ENCODE measurements at regions not wholly inside any gene's neighbourhood (a gene's known extent, or its start where the extent isn't known, plus 50 kb on each side); places are given as distances from the start of the nearest gene placed in this dataset.

DNA sequence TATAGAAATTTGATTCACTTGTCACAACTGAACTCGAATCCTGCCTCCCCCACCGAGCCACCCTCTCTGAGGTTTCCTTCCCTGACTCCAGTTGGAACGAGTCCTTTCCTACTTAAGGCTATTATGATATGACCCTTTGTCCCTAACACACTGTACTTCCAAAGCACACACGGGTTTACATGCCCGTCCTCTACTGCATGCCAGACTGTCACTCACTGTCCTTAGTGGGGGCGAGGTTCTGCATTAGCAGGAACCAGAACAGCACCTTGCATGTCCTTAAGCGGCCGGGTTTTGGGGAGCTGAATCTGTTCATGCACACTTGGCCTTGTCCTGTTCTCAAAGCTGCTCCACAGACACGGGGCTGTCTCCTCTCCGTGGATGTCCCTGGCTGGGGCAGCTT, 164.6 kb upstream of the KCNJ6 start:
- no peaks in the 10 kb centered on the region for H3K9me1 ChIP-seq (ENCODE audit: control insufficient read depth, extremely low read depth, insufficient read depth, low read length)
- no peak for DNase-seq (ENCODE audit: low read depth, low spot score)
- H3K9ac ChIP-seq (ENCODE audit: control insufficient read depth, extremely low read depth, insufficient read depth, low read length), result no peak overlapping the region
- no peaks in the 10 kb centered on the region for H3K27me3 ChIP-seq (ENCODE audit: control insufficient read depth, extremely low read depth, insufficient read depth, low read length)
- H3K4me2 ChIP-seq (ENCODE audit: control insufficient read depth, extremely low read depth, insufficient read depth, low read depth, low read length), result no peak overlapping the region
- H3K4me1 ChIP-seq (ENCODE audit: control insufficient read depth, extremely low read depth, insufficient read depth, low read length), result no peaks in the 10 kb centered on the region
- H3K79me2 ChIP-seq (ENCODE audit: control insufficient read depth, insufficient read depth, low read length), result no peaks in the 10 kb centered on the region
- no peak overlapping the region for H2AFZ ChIP-seq (ENCODE audit: control insufficient read depth, low read length)
- dilution Hi-C loops (cut with MboI; ENCODE audit: extremely low pct_ligation_motif_present, low sequenced_read_pairs), result no loop called here
- H3K27ac ChIP-seq (ENCODE audit: control insufficient read depth, insufficient read depth, low read length), result no peak overlapping the region
- no peak for TF ChIP-seq EZH2 (IDR thresholded peaks at IDR 0.05; ENCODE audit: low read length)
- TF ChIP-seq, protein P1, sequence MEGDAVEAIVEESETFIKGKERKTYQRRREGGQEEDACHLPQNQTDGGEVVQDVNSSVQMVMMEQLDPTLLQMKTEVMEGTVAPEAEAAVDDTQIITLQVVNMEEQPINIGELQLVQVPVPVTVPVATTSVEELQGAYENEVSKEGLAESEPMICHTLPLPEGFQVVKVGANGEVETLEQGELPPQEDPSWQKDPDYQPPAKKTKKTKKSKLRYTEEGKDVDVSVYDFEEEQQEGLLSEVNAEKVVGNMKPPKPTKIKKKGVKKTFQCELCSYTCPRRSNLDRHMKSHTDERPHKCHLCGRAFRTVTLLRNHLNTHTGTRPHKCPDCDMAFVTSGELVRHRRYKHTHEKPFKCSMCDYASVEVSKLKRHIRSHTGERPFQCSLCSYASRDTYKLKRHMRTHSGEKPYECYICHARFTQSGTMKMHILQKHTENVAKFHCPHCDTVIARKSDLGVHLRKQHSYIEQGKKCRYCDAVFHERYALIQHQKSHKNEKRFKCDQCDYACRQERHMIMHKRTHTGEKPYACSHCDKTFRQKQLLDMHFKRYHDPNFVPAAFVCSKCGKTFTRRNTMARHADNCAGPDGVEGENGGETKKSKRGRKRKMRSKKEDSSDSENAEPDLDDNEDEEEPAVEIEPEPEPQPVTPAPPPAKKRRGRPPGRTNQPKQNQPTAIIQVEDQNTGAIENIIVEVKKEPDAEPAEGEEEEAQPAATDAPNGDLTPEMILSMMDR (optimal IDR thresholded peaks at IDR 0.05 in 1 of 3, IDR thresholded peaks at IDR 0.05 in 1 of 3, conservative IDR thresholded peaks at IDR 0.05 in 1 of 3; ENCODE audit: extremely low read depth in 1 of 3, insufficient read depth in 2 of 3, low read length in 3 of 3), result no peak
- no peaks in the 10 kb centered on the region for H3K9me3 ChIP-seq (ENCODE audit: control insufficient read depth, low read depth, low read length)
- H3K36me3 ChIP-seq (ENCODE audit: control insufficient read depth in 2 of 2, extremely low read depth in 1 of 2, insufficient read depth in 2 of 2, low read length in 2 of 2), result no peaks in the 10 kb centered on the region
- no peak for FAIRE-seq
- no peaks in the 10 kb centered on the region for H4K20me1 ChIP-seq (ENCODE audit: control insufficient read depth, extremely low read depth, insufficient read depth, low read length)
- H3K4me3 ChIP-seq (ENCODE audit: control insufficient read depth in 2 of 3, extremely low read depth in 1 of 3, insufficient read depth in 2 of 3, low read depth in 1 of 3, low read length in 3 of 3), result no peak overlapping the region

DNA sequence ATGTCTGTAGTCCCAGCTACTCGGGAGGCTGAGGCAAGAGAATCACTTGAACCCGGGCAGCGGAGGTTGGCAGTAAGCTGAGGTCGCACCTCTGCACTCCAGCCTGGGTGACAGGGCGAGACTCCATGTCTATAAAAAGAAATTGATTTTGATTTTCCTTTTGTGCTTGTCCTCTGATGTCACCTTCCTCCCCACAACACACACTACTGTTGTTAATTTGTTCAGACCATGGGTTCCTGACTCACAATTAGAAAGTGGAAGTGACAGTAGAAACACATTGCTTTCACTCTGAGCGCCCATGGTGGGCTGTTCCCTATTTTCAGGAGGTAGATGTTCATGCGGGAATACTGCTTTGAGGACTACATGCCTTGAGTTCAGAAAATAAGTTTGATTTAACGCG, 165.5 kb upstream of the KCNJ6 start:
- no peak overlapping the region for H3K4me2 ChIP-seq (ENCODE audit: control insufficient read depth, extremely low read depth, insufficient read depth, low read depth, low read length)
- no peaks in the 10 kb centered on the region for H3K9me1 ChIP-seq (ENCODE audit: control insufficient read depth, extremely low read depth, insufficient read depth, low read length)
- TF ChIP-seq EZH2 (IDR thresholded peaks at IDR 0.05; ENCODE audit: low read length), result no peak
- TF ChIP-seq, protein P1 (optimal IDR thresholded peaks at IDR 0.05 in 1 of 3, IDR thresholded peaks at IDR 0.05 in 1 of 3, conservative IDR thresholded peaks at IDR 0.05 in 1 of 3; ENCODE audit: extremely low read depth in 1 of 3, insufficient read depth in 2 of 3, low read length in 3 of 3), result no peak
- H3K27ac ChIP-seq (ENCODE audit: control insufficient read depth, insufficient read depth, low read length), result no peak overlapping the region
- no peaks in the 10 kb centered on the region for H4K20me1 ChIP-seq (ENCODE audit: control insufficient read depth, extremely low read depth, insufficient read depth, low read length)
- no peaks in the 10 kb centered on the region for H3K9me3 ChIP-seq (ENCODE audit: control insufficient read depth, low read depth, low read length)
- DNase-seq (ENCODE audit: low read depth, low spot score) (no peak), FAIRE-seq (no peak)
- H3K9ac ChIP-seq (ENCODE audit: control insufficient read depth, extremely low read depth, insufficient read depth, low read length), result no peak overlapping the region
- no peaks in the 10 kb centered on the region for H3K4me1 ChIP-seq (ENCODE audit: control insufficient read depth, extremely low read depth, insufficient read depth, low read length)
- H3K79me2 ChIP-seq (ENCODE audit: control insufficient read depth, insufficient read depth, low read length), result no peaks in the 10 kb centered on the region
- H3K27me3 ChIP-seq (ENCODE audit: control insufficient read depth, extremely low read depth, insufficient read depth, low read length), result no peaks in the 10 kb centered on the region
- dilution Hi-C loops (cut with MboI; ENCODE audit: extremely low pct_ligation_motif_present, low sequenced_read_pairs), result no loop called here
- no peaks in the 10 kb centered on the region for H3K36me3 ChIP-seq (ENCODE audit: control insufficient read depth in 2 of 2, extremely low read depth in 1 of 2, insufficient read depth in 2 of 2, low read length in 2 of 2)
- no peak overlapping the region for H2AFZ ChIP-seq (ENCODE audit: control insufficient read depth, low read length)
- no peak overlapping the region for H3K4me3 ChIP-seq (ENCODE audit: control insufficient read depth in 2 of 3, extremely low read depth in 1 of 3, insufficient read depth in 2 of 3, low read depth in 1 of 3, low read length in 3 of 3)

All from keratinocyte (primary cell).